ENCODE measurements at regions not wholly inside any gene's neighbourhood (a gene's known extent, or its start where the extent isn't known, plus 50 kb on each side); places are given as distances from the start of the nearest gene placed in this dataset.

GRCh38 chr15:37777006-37777405, 157.4 kb upstream of the TMCO5A start:
- Histone ChIP-seq H3K27ac (no peak overlapping the region), H3K4me3 (no peak overlapping the region), H3K9me3 (no peaks in the 10 kb centered on the region), H3K27me3 (no peaks in the 10 kb centered on the region), H3K4me1 (no peaks in the 10 kb centered on the region), H3K36me3 (replicated peaks in 1 of 2; ENCODE audit: insufficient read depth in 1 of 2, low read depth in 2 of 2) (no peaks in the 10 kb centered on the region)
- DNase-seq (no peak), ATAC-seq (no peak)
- intact Hi-C loops (cut with DNase I): no loop called here
- TF ChIP-seq POLR2A (IDR thresholded peaks at IDR 0.05) (no peak), CTCF (IDR thresholded peaks at IDR 0.05) (no peak)
- WGBS, 2 donors: 77 to 85% methylated on average over 3 of the region's 3 CpGs

DNA sequence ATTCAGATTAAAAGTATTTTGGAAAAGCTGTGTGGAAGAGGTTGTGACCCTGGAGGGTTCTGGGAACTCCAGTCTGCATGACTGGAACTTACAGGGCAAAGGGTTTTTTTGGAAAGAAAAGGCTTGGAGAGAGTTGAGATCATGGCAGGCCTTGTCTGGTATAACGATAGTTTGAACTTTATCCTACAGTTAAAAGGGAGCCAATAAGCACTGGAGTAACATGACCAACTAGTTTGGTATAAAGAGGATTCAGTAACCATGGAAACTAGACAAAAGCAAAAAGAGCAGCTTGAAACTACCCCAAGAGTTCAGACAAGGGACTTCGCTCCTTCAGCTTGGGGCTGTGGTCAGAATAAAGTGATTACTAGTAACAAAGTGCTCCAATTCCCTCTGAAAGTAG, 151.2 kb upstream of the TMCO5A start:
- no peak for DNase-seq
- WGBS, 2 donors: 84 to 87% methylated on average over 2 of the region's 2 CpGs
- intact Hi-C loops (cut with DNase I): no loop called here
- Histone ChIP-seq H3K9me3 (no peaks in the 10 kb centered on the region), H3K27ac (no peak overlapping the region), H3K27me3 (no peaks in the 10 kb centered on the region), H3K4me3 (no peak overlapping the region), H3K4me1 (no peaks in the 10 kb centered on the region), H3K36me3 (replicated peaks in 1 of 2; ENCODE audit: insufficient read depth in 1 of 2, low read depth in 2 of 2) (no peaks in the 10 kb centered on the region)
- ATAC-seq: no peak
- TF ChIP-seq CTCF (IDR thresholded peaks at IDR 0.05): no peak
- TF ChIP-seq POLR2A (IDR thresholded peaks at IDR 0.05): no peak

DNA sequence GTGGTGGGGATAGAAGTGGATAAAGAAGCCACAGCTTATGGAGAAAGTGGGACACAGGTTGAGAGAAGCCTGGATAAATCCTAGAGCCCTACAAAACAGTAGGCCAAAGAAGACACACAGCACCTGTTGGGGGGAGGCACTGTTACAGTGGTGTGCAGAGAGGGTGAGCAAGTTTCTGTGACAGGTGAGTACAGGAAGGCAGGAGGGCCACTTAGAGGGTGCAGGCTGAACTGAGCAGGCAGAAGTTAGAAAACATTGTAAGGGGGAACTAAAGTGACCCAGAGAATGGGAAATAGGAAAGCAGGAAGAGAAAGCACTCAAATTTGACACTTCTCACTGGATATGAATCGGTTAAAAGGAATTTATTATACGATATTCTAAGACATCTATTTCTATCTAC, 146.1 kb upstream of the TMCO5A start:
- TF ChIP-seq POLR2A (IDR thresholded peaks at IDR 0.05): no peak
- TF ChIP-seq CTCF (IDR thresholded peaks at IDR 0.05): no peak
- Histone ChIP-seq H3K36me3 (replicated peaks in 1 of 2; ENCODE audit: insufficient read depth in 1 of 2, low read depth in 2 of 2) (no peaks in the 10 kb centered on the region), H3K27ac (no peak overlapping the region), H3K4me3 (no peak overlapping the region), H3K9me3 (no peaks in the 10 kb centered on the region), H3K4me1 (no peaks in the 10 kb centered on the region), H3K27me3 (no peaks in the 10 kb centered on the region)
- DNase-seq (no peak), ATAC-seq (no peak)
- 40 to 61% methylated on average over 2 of the region's 2 CpGs for WGBS, 2 donors
- intact Hi-C loops (cut with DNase I): no loop called here

- TF ChIP-seq POLR2A (IDR thresholded peaks at IDR 0.05) (no peak), CTCF (IDR thresholded peaks at IDR 0.05) (no peak)
- DNase-seq: no peak
- intact Hi-C loops (cut with DNase I): no loop called here
- H3K27me3 ChIP-seq: no peaks in the 10 kb centered on the region
- no peak overlapping the region for H3K27ac ChIP-seq
- H3K4me1 ChIP-seq: no peaks in the 10 kb centered on the region
- 80 to 84% methylated on average over 7 of the region's 7 CpGs for WGBS, 2 donors
- H3K36me3 ChIP-seq (replicated peaks in 1 of 2; ENCODE audit: insufficient read depth in 1 of 2, low read depth in 2 of 2): no peaks in the 10 kb centered on the region
- ATAC-seq: no peak
- H3K9me3 ChIP-seq: no peaks in the 10 kb centered on the region
- H3K4me3 ChIP-seq: no peak overlapping the region
Measured at GRCh38 chr15:37788767-37789396, 145.6 kb upstream of the TMCO5A start.

DNA sequence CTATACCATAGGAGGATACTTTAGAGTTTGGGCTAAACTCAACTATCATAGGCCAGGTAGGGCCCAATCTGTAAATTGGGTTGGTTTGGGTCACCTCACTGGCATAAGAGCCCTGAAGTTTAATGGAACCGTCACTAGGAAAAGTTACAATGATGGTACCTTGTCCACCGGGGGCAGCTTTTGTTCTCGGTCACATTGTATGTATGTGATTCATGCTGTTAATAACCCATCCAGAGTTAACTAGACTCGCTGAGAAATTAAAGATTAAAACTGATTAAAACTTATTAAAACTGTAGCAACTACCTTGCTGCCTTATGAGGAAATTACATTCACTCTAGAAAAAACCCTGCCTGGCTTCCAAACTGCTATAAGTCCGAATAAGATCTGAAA, 145.0 kb upstream of the TMCO5A start:
- Histone ChIP-seq H3K4me1 (no peaks in the 10 kb centered on the region), H3K27me3 (no peaks in the 10 kb centered on the region), H3K4me3 (no peak overlapping the region), H3K27ac (no peak overlapping the region), H3K9me3 (no peaks in the 10 kb centered on the region), H3K36me3 (replicated peaks in 1 of 2; ENCODE audit: insufficient read depth in 1 of 2, low read depth in 2 of 2) (no peaks in the 10 kb centered on the region)
- WGBS, 2 donors: 79 to 82% methylated on average over 5 of the region's 5 CpGs
- ATAC-seq (no peak), DNase-seq (no peak)
- TF ChIP-seq CTCF (IDR thresholded peaks at IDR 0.05): no peak
- no peak for TF ChIP-seq POLR2A (IDR thresholded peaks at IDR 0.05)
- intact Hi-C loops (cut with DNase I): no loop called here
